H1 (cell line): ENCODE measurements at regions not wholly inside any gene's neighbourhood (a gene's known extent, or its start where the extent isn't known, plus 50 kb on each side); places are given as distances from the start of the nearest gene placed in this dataset.
A peak's percentile ranks its signal among the peaks of the same experiment; 100 is the strongest.

Experiments
- CTCF ChIA-PET: fragments of 300-600 bp; sonication (Branson Sonifier 250); formaldehyde crosslinking; loops from one replicate; lab custom pipeline; 2021; ENCODE audit not compliant: partially characterized antibody; lab: Charles Lee
- POLR2A ChIA-PET: fragments of 300-600 bp; sonication (Branson Sonifier 250); formaldehyde crosslinking; loops from one replicate; lab custom pipeline; 2021; ENCODE audit warnings: inconsistent platforms; ENCODE audit not compliant: partially characterized antibody; lab: Charles Lee
- DNase-seq, 2 experiments: peaks; one replicate each; pipeline versions ENCODE4 v3.0.0 to v3.0.0-alpha.2; 2010 to 2022; ENCODE audit warnings: low spot score in 2 of 2, low read depth in 1 of 2, mixed read lengths in 1 of 2
- FAIRE-seq: peaks from 2 replicates; lab custom pipeline; 2011; peaks lifted over from hg19 to GRCh38; lab: Jason Lieb, UNC
- H2AFZ ChIP-seq: 2 replicates; pipeline ENCODE4 v1.8.1; 2012; ENCODE audit warnings: low read length, inconsistent platforms
- H2AK5ac ChIP-seq: 2 replicates; pipeline ENCODE4 v1.6.1; 2013; ENCODE audit warnings: low read depth, low read length
- H2BK120ac ChIP-seq: replicated peaks from 2 replicates; pipeline ENCODE3; 2013; ENCODE audit warnings: low read depth, low read length, inconsistent platforms
- H2BK12ac ChIP-seq: 2 replicates; pipeline ENCODE4 v1.6.1; 2013; ENCODE audit warnings: low read depth, low read length
- H2BK15ac ChIP-seq: 2 replicates; pipeline ENCODE4 v1.6.1; 2013; ENCODE audit warnings: low read length
- H2BK20ac ChIP-seq: 2 replicates; pipeline ENCODE4 v1.6.1; 2013; ENCODE audit warnings: low read length
- H2BK5ac ChIP-seq: 2 replicates; pipeline ENCODE4 v1.6.1; 2013; ENCODE audit warnings: low read depth, low read length
- H3K14ac ChIP-seq: 2 replicates; pipeline ENCODE4 v1.6.1; 2013; ENCODE audit warnings: inconsistent platforms; ENCODE audit not compliant: insufficient read length
- H3K18ac ChIP-seq: 2 replicates; pipeline ENCODE4 v1.6.1; 2013; ENCODE audit warnings: low read length; ENCODE audit errors: extremely low read depth
- H3K23ac ChIP-seq: 2 replicates; pipeline ENCODE4 v1.6.1; 2013; ENCODE audit warnings: inconsistent platforms; ENCODE audit not compliant: insufficient read length
- H3K23me2 ChIP-seq: 2 replicates; pipeline ENCODE4 v1.6.1; 2013; ENCODE audit warnings: low read depth, low read length
- H3K27ac ChIP-seq: 2 replicates; pipeline ENCODE4 v1.6.1; 2011; ENCODE audit warnings: low read depth, low read length, inconsistent platforms
- H3K27me3 ChIP-seq, 4 experiments: replicated peaks in 1 of 4; 1 replicate in 1 of 4; 2 replicates in 3 of 4; pipeline versions ENCODE4 v1.6.1 to v1.8.1; 2011 to 2013; ENCODE audit warnings: low read length in 3 of 4, mild to moderate bottlenecking in 3 of 4, inconsistent platforms in 2 of 4, mixed read lengths in 2 of 4, moderate library complexity in 1 of 4; ENCODE audit not compliant: control insufficient read depth in 3 of 4, insufficient read depth in 3 of 4; ENCODE audit errors: extremely low read depth in 1 of 4
- H3K36me3 ChIP-seq, 4 experiments: 2 replicates each; pipeline versions ENCODE4 v1.6.1 to v1.8.1; 2011 to 2013; ENCODE audit warnings: mild to moderate bottlenecking in 4 of 4, low read length in 3 of 4, moderate library complexity in 2 of 4, control low read depth in 1 of 4, inconsistent platforms in 1 of 4; ENCODE audit not compliant: insufficient read depth in 4 of 4, control insufficient read depth in 2 of 4
- H3K4ac ChIP-seq: replicated peaks from 2 replicates; pipeline ENCODE3; 2013; ENCODE audit warnings: low read length, low read depth, mixed read lengths, inconsistent platforms; ENCODE audit not compliant: insufficient read length
- H3K4me1 ChIP-seq, 4 experiments: replicated peaks in 1 of 4; 1 replicate in 1 of 4; 2 replicates in 3 of 4; pipeline versions ENCODE4 v1.6.1 to v1.8.1; 2011 to 2013; ENCODE audit warnings: low read length in 3 of 4, inconsistent platforms in 2 of 4, mixed read lengths in 1 of 4; ENCODE audit not compliant: insufficient read depth in 4 of 4, control insufficient read depth in 3 of 4
- H3K4me2 ChIP-seq, 2 experiments: 2 replicates each; pipeline versions ENCODE4 v1.6.1 to v1.8.1; 2011 to 2013; ENCODE audit warnings: low read depth in 2 of 2, low read length in 2 of 2, control low read depth in 1 of 2, inconsistent platforms in 1 of 2, mild to moderate bottlenecking in 1 of 2; ENCODE audit not compliant: insufficient read depth in 1 of 2
- H3K4me3 ChIP-seq, 4 experiments: fragments of 200-600, 300-600 bp in 1 of 4; sonication (generic), shearing (Covaris generic), sonication (Bioruptor Twin) in 1 of 4; 2 replicates each; pipeline versions ENCODE4 v1.5.1 to v1.8.1; 2011 to 2016; ENCODE audit warnings: low read length in 4 of 4, low read depth in 3 of 4, control low read depth in 2 of 4, inconsistent platforms in 2 of 4, mild to moderate bottlenecking in 2 of 4, mixed read lengths in 1 of 4, moderate library complexity in 1 of 4; ENCODE audit not compliant: insufficient read depth in 2 of 4; ENCODE audit errors: extremely low read depth in 1 of 4
- H3K56ac ChIP-seq: replicated peaks from 2 replicates; pipeline ENCODE3; 2013; ENCODE audit warnings: low read depth, mild to moderate bottlenecking, mixed read lengths, low read length, inconsistent platforms; ENCODE audit not compliant: insufficient read length
- H3K79me1 ChIP-seq: 2 replicates; pipeline ENCODE4 v1.6.1; 2013; ENCODE audit warnings: low read depth, low read length, control low read depth
- H3K79me2 ChIP-seq, 2 experiments: 2 replicates each; pipeline versions ENCODE4 v1.6.1 to v1.8.1; 2012 to 2013; ENCODE audit warnings: low read length in 2 of 2, mild to moderate bottlenecking in 2 of 2, inconsistent platforms in 1 of 2; ENCODE audit not compliant: insufficient read depth in 2 of 2, control insufficient read depth in 1 of 2
- H3K9ac ChIP-seq, 4 experiments: replicated peaks in 1 of 4; 1 replicate in 1 of 4; 2 replicates in 3 of 4; pipeline versions ENCODE4 v1.6.1 to v1.8.1; 2011 to 2013; ENCODE audit warnings: low read depth in 3 of 4, low read length in 3 of 4, control low read depth in 2 of 4, mild to moderate bottlenecking in 2 of 4, moderate library complexity in 2 of 4, inconsistent platforms in 1 of 4; ENCODE audit errors: extremely low read depth in 1 of 4
- H3K9me3 ChIP-seq, 2 experiments: 2 replicates each; pipeline versions ENCODE4 v1.6.1 to v1.8.1; 2012 to 2013; ENCODE audit warnings: mild to moderate bottlenecking in 2 of 2, moderate library complexity in 2 of 2, control low read depth in 1 of 2, inconsistent platforms in 1 of 2, low read depth in 1 of 2, low read length in 1 of 2, mixed read lengths in 1 of 2; ENCODE audit not compliant: insufficient read depth in 2 of 2
- H4K20me1 ChIP-seq, 2 experiments: replicated peaks in 1 of 2; 2 replicates each; pipeline versions ENCODE3 to v1.8.1; 2011 to 2013; ENCODE audit warnings: inconsistent platforms in 2 of 2, low read length in 2 of 2, mild to moderate bottlenecking in 1 of 2; ENCODE audit not compliant: insufficient read depth in 2 of 2, control insufficient read depth in 1 of 2
- H4K5ac ChIP-seq: 2 replicates; pipeline ENCODE4 v1.6.1; 2013; ENCODE audit warnings: low read length, low read depth, mixed read lengths, inconsistent platforms; ENCODE audit not compliant: insufficient read length
- H4K8ac ChIP-seq: 2 replicates; pipeline ENCODE4 v1.8.0; 2013; ENCODE audit warnings: mild to moderate bottlenecking, moderate library complexity, low read length, inconsistent platforms; ENCODE audit not compliant: insufficient read depth; ENCODE audit errors: extremely low read depth
- H4K91ac ChIP-seq: replicated peaks from 2 replicates; pipeline ENCODE3; 2013; ENCODE audit warnings: low read length, mixed read lengths, inconsistent platforms; ENCODE audit not compliant: insufficient read length
- JUND ChIP-seq: IDR thresholded peaks from 2 replicates; pipeline ENCODE4 v1.6.1; 2011; ENCODE audit warnings: mild to moderate bottlenecking, improper control_type of control experiment, low read length
- RAD21 ChIP-seq, 2 experiments: IDR thresholded peaks in 1 of 2; conservative IDR thresholded peaks in 1 of 2; 2 replicates each; pipeline ENCODE4 v1.6.1; 2011; ENCODE audit warnings: low read depth in 2 of 2, low read length in 2 of 2, improper control_type of control experiment in 1 of 2, inconsistent platforms in 1 of 2, mild to moderate bottlenecking in 1 of 2, moderate library complexity in 1 of 2
- WGBS, 2 experiments: shearing (Covaris generic) in 1 of 2; methylation state at CpG; one replicate each; pipeline versions ENCODE4 v1.1.6 to v1.1.7; 2013 to 2015; ENCODE audit warnings: low lambda C conversion rate in 2 of 2, mixed read lengths in 2 of 2, inconsistent platforms in 1 of 2, low coverage in 1 of 2, missing lambda C conversion rate in 1 of 2; ENCODE audit not compliant: insufficient replicate concordance in 2 of 2, insufficient coverage in 1 of 2, insufficient read length in 1 of 2; ENCODE audit errors: extremely low coverage in 1 of 2, missing lambda C conversion rate in 1 of 2; 5-methylcytosine and 5-hydroxymethylcytosine counted together

- Histone ChIP-seq H3K4ac (no peak overlapping the region), H3K4me2 (no peak overlapping the region; a peak in 1 of 4 replicates), H3K27ac (no peak overlapping the region), H2AFZ (no peak overlapping the region), H2BK15ac (no peak overlapping the region), H2BK20ac (no peak overlapping the region), H3K9me3 (no peaks in the 10 kb centered on the region), H3K79me2 (no peaks in the 10 kb centered on the region), H2BK12ac (no peak overlapping the region), H3K56ac (no peak overlapping the region), H3K23ac (no peak overlapping the region), H4K20me1 (no peaks in the 10 kb centered on the region), H2BK5ac (no peak overlapping the region), H2BK120ac (no peak overlapping the region), H3K79me1 (no peaks in the 10 kb centered on the region)
- CTCF ChIA-PET: interaction anchor here (0.6 to 1.1 kb wide), 2 partner anchors 133 to 377 kb away, joined by 3 to 4 read pairs; no protein-coding TSS in a partner anchor
- 77% methylated on average over 4 of the region's 4 CpGs; no CpG with 5 or more reads in 1 of the 2 experiments for WGBS, 2 experiments
- DNase-seq: peak in 1 of 2 experiments; percentile 46
- no peak for TF ChIP-seq JUND
- TF ChIP-seq RAD21 (IDR thresholded peaks at IDR 0.05 in 1 of 2, conservative IDR thresholded peaks at IDR 0.05 in 1 of 2; ENCODE audit: low read depth in 2 of 2, low read length in 2 of 2): peak in 1 of 2 experiments; percentile 4; a peak in 1 of 4 replicates
- TF ChIP-seq, all 59 proteins: peak for 1
- no peak overlapping the region for H4K8ac ChIP-seq
- POLR2A ChIA-PET: interaction anchor here (0.6 kb wide), 1 partner anchor 23 kb away, joined by 3 read pairs; no protein-coding TSS in a partner anchor
- no peaks in the 10 kb centered on the region for H3K23me2 ChIP-seq
- no peak for FAIRE-seq
- no peaks in the 10 kb centered on the region for H3K4me1 ChIP-seq
- H3K4me3 ChIP-seq: no peak overlapping the region
- H3K36me3 ChIP-seq: no peaks in the 10 kb centered on the region
- no peak overlapping the region for H4K5ac ChIP-seq
- H3K14ac ChIP-seq: no peak overlapping the region
- no peak overlapping the region for H4K91ac ChIP-seq
- no peak overlapping the region for H2AK5ac ChIP-seq
- no peak overlapping the region for H3K9ac ChIP-seq
- H3K27me3 ChIP-seq: no peaks in the 10 kb centered on the region
- H3K18ac ChIP-seq: no peak overlapping the region
Measured at GRCh38 chr4:58093352-58093751, 983.2 kb upstream of the IGFBP7 start.
